GM19351 (cell line): ENCODE measurements at regions not wholly inside any gene's neighbourhood (a gene's known extent, or its start where the extent isn't known, plus 50 kb on each side); places are given as distances from the start of the nearest gene placed in this dataset.
"Not testable (repeated sequence)": the region's sequence is repeated elsewhere in the genome, so short reads cannot be mapped to it uniquely, and the experiment has no call there.

Experiments used
- ATAC-seq: cut with Tn5 transposase; IDR thresholded peaks from one replicate; pipeline ENCODE4 v1.9.1; 2021; ENCODE audit warnings: mild to moderate bottlenecking, moderate library complexity; ENCODE audit not compliant: unreplicated experiment

DNA sequence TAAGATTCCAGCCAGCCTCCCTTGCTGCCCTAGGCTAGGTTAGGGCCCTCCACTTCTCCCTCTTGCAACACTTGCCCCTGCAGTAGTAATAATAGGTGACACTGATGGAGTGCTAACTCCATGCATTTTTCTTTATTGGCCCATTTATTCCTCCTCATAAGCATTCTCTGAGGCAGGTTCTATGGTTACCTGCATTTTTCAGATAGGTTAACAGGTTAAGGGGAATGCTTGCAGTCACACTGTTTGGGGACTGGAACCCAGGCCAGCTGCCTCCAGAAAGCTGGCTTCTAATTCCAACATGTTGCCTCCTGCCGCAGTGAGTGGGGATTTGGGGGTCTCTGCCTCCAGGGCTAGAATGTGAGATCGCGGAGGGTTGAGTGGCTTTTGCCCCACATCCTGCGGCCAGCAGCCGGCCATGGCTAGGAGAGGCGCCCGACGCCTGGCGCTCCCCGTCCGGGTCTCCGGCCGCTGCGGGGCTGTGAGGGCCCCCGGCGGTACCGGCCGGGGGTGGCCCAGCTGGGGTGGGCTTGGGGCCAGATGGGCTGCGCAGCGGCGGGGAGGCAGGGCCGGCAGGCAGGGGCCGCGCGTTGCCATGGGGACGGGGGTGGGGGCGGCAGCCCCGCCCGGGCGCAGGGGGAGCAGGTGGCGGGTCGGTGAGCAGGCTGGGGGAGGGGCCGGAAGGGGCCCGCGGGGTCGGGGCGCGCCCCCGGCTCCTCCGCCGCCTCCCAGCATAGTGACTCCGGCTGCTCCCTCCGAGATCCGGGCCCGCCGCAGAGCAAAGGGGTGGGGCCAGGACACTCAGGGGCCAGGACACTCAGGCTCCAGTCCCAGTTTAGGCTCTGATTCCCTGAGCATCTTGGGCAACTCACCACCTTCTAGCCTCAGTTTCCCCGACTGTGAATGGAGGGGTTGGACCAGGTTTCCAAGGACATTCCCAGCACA, 68.4 kb upstream of the SSBP3 start:
- no peak for ATAC-seq

DNA sequence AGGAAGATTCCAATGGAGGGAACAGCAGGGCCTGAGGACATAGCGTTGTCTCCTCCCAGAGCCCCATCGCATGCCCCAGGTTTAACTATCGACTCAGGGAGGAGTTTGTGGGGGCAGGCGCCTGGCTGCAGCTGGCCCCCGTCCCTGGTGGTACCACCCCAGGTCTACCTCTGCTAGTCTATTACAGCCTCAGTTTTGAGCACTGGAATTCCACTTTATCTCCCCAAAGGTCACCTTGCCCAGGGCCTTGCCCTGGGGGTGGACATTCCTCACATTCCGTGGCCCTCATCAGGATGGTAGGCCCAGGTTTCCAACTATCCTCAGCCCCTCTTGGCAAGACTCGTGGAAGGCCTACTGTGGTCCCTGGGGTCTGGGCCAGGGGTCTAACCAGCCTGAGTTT, 65.4 kb upstream of the SSBP3 start:
- ATAC-seq: no peak

DNA sequence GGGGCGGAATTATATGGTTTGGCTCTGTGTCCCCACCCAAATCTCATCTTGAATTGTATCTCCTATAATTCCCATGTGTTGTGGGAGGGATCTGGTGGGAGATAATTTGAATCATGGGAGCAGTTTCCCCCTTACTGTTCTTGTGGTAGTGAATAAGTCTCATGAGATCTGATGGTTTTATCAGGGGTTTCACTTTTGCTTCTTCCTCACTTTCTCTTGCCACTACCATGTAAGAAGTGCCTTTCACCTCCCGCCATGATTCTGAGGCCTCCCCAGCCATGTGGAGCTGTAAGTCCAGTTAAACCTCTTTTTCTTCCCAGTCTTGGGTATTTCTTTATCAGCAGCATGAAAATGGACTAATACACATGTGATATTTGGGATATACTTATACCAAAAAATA, 63.2 kb upstream of the SSBP3 start:
- not testable (repeated sequence) for ATAC-seq

DNA sequence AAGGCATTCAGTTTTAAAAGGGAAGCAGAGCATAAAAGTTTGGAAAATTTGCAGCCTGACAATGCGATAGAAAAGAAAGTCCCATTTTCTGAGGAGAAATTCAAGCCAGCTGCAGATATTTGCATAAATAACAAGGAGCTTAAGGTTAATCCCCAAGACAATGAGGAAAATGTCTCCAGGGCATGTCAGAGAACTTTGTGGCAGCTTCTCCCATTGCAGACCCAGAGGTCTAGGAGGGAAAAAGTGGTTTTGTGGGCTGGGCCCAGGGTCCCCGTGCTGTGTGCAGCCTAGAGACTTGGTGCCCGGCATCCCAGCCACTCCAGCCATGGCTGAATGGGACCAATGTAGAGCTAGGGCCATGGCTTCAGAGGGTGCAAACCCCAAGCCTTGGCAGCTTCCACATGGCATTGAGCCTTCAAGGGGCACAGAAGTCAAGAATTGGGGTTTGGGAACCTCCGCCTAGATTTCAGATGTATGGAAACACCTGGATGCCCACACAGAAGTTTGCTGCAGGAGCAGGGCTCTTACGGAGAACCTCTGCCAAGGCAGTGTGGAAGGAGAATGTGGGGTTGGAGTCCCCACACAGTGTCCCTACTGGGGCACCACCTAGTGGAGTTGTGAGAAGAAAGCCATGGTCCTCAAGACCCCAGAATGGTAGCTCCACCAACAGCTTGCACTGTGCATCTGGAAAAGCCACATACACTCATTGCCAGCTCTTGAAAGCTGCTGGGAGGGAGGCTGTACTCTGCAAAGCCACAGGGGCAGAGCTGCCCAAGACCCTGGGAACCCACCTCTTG, 62.3 kb upstream of the SSBP3 start:
- not testable (repeated sequence) for ATAC-seq

DNA sequence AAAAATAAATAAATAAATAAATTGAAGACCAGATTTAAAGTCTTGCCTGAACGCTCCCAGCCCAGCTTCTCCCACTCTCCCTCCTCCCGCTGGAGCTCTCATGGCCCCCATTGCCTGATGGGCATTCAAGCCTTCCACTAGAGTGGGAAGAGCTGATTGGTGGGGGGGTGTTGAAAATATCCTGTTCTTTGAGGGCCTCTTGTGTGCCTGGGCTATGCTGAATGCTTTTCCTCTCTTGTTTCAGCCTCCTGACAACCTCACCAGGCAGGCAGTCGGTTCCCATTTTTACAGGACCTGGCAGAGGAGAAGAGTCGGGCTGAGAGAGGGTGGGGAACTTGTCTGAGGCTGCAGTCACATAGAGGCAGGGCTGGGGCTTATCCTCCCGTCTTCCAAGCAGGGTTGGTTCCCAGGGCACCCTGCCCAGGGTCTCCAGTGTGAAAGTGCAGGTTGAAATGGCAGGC, 59.2 kb upstream of the SSBP3 start:
- ATAC-seq: no peak

DNA sequence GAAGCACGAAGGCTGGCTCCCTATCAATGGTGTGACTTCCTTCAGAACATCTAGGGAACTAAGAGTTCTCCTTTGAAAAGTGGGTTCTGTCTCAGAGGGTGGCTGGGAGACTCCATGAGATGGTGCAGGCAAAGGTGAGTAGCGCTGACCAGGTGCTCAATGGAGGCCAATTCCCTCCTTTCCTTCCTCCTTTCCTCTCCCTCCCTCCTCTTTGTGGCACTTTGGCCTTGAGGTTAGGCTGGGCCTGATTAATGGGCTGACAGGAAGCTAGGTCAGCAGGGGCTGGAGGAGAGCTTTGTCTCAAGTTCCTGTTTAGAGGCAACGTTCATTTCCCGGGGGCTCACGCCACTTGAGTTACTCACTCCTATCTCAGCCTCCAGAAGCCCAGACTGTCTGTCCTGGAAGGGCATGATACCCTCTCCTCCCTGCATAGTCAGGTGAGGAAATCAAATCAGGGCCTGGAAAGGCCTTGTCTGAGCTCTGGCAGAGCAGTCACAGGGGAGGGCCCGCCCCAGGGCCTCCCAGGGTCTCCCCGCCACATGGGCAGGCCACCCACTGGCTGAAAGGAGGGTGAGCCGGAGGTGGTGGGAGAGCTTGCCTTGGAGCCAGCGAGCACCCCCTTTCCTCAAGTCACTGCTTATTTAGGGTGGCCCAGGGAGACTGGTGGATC, 58.4 kb upstream of the SSBP3 start:
- ATAC-seq: no peak

DNA sequence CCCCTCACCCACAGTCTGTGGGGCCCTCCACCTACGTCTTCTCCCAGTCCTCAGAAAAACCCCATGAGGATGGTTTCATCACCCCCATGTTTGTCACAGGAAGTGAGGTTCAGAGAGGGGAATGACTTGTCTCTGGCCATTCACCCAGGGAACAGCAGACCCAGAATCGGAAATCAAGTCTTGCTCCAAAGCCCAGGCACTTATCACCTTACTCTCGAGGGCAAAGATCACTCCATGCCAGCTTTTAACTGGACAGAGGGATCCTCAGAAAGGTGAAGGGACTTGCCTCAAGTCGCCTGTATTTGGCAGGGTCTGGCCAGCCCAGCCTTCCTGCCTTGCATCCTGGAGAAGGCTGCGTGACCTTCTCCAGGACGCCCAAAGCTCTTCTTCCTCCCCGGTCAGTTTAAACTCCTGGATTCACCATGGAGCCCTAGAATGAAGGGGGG, 57.9 kb upstream of the SSBP3 start:
- no peak for ATAC-seq

DNA sequence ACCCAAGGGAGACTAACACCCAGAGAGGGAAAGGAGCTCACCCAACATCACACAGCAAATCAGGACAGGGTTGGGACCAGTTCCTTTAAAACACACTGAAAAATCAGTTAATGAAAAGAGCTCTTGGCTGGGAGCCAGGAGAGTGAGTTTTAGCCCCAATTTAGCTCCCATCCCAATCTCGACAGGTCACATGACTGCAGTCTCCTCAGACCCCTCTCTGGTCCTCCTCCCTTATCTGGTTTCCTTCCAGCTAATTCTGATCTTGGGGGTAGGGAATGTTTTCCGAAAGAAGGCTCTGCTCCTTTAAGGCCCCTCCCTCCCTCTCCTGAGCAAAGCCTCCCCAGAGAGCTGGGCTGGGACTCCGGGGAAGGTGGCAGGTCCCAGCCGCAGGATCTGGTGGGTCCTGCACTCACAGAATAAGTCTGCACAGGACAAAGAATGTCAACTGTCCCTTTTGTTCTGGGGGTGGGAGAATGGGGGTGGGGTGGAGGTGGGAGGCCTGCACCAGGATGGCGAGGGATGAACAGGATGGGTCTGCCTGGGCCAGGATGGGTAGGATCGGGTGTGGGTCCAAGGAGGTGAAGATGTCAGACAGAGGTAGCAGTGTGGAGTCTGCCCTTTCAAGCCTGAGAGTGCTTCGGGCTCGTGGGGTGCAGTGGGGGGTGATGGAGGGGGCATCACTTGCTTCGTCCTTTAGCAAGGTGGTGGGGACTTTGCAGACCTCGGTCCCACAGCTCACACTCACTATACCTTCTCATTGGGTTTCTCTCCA, 57.3 kb upstream of the SSBP3 start:
- no peak for ATAC-seq

DNA sequence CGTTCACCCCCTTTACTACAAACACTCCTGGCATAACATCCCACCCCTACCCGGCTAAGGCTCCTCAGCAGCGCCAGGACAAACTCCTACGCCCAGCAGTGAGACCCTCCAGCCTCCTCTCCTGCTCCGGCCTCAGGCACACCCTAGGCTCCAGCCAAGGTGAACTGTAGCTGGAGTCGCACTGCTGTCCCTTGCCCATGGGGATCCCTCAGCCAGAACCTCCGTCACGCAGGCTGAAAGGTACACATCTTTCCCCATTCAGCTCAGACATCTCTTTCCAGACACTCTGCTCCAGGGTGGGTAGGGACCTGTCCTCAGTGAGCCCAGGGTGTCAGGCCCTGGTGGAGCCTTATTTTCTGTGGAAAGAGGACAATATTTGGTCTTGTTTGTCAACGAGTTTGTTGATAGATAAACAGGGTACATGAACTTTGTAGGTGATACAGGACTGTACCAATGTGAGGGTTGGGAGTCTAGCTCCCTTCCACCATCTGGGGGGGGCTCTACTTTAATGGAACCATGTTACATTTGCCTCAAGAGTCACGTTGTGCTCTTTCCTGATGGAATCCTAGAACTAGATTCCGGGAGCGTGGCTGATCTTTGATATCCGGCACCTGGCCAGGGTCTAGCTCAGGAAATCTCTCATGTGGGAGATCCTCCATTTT, 56.5 kb upstream of the SSBP3 start:
- ATAC-seq: no peak

DNA sequence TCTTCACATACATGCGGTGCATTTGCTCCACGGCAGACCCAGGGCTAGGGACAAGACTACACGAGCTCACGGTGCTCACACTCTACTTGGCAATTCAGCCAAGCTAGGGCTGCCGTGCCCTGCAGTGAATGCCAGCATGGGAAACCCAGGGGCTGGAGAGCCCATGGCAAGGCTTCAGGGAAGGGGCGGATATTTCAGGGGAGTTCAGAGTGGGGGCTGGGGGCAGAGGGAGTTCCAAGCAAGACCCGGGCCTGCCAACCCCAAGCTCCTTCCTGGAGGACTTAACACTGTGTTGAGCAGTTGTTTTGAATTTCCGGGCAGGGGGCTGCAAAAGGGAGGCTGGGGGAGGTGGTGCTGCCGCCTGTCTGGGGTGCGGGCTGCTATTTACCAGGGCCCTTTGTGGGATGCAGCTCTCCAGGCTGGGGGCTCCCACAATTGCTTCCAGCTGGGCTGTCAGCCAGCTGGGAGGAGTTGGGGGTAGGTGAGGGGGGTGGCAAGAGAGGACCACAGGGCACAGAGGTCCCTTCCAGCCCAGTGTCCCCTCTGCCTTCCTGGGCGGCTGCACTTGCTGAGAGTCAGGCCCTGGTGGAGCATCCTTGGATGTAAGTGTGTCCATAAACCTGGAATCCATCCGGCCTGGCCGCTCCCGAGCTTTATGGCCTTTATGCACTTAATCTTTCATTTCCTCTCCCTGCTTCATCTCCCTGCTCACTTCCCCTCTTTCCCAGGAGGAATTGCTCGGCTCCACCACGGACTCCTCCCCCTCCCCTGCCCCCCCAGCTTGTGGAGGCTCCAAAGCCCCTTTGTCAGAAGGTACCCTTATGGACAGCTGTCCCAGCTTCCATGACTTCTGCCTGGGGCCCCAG, 55.8 kb upstream of the SSBP3 start:
- no peak for ATAC-seq

DNA sequence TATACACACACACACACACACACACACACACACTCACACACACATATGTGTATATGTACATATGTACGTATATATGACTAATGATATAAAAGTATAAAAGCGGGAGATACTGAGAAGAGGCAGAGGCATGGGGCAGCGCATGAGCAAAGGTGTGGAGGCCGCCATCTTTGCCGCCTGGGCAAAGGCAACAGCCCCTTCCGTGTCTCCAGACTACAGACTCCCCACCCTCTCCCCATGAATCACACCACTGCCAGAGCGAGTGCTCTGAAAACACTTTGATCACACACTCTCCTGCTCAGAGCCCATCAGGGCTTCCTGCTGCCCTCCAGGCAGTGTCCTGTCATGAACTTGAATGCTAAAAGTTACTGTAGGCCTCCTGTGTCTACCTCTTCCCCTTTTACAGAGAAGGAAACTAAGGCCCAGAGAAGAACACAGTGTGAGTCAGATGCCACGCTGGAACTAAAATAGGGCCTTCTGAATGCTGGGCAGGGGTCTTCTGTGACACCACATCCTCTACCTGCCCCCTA, 54.7 kb upstream of the SSBP3 start:
- ATAC-seq: no peak

DNA sequence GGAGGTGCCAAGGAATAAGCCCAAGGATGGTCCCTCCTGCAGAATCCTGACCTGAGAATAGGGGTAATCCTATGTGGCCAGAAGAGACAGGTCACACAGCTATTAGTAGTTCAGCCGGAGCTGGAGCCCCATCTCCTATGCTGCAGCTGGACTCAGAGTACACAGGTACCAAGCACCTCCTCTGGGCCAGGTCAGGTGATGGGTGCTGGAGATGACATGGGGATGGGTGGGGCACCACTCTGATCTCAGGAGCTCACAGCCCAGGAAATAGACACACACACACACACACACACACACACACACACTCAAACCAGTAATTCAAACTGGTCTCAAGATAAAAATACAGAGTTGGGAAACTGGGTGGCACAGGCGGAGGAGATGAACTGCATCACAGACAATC, 54.2 kb upstream of the SSBP3 start:
- ATAC-seq: no peak

DNA sequence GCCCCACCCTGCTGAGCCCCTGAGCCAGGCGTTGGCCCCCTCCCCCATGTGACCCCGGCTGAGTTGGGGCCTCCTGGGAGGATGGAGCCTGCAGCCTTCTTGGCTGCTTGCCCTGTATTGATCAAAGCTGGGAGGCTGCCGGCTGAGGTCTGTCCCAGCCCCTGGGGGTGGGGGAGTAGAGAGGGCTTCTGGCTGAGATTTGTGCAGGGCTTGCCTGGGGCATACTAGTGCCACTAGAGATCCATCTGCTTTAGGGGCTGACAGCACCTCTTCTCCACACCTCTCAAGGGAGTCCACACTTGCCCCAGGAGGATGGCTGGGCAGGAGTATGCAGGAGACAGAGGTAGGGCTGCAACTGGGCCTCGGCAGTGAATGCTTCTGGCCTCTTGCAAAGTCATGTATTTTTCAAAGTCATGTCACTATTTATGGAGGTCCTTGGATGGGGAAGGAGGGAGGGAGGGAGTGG, 53.6 kb upstream of the SSBP3 start:
- no peak for ATAC-seq

DNA sequence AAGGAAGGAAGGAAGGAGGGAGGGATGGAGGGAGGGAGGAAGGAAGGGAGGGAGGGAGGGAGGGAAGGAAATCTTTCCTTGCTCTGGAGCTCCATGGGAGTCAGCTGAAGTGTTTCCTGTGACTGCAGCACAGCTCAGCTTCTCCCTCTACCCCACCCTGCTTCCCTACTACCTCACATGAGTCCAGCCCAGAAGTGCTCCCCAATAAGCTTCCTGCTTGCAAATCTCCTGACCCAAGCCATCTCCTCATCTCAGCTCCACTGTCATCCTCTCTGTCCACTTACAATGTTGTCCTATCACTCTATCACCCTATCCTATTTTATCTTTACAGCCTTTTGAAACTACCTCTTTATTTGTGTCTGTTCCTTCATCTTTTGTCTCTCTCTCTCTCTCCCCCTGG, 52.9 kb upstream of the SSBP3 start:
- ATAC-seq: no peak

DNA sequence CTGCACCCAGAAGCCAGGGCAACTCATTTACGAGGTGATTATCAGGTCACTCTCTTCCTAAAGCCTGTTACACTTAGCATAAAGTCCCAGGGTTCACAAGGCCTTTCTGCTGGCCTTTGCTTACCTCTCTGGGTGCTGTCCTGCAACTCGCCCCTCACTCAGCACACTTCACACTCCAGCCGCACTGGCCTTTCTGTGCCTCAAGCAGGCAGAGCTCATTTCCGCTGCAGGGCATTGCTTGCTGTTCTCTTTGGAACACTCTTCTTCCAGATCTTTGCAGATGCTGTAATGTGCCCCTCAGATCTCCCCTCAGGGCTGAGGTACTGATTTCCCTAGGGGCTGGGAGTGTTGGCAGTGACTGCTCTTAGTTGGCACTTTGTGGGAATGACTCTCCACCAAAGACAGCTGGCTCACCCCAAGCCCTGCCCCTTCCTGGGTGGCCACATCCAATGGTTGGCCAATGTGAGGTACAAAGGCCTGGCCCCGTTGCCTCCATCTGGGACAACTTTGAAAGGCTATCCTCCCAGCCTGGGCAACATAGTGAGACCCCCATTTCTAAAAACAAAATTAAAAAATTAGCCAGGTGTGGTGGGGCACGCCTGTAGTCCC, 50.8 kb upstream of the SSBP3 start:
- ATAC-seq: no peak

DNA sequence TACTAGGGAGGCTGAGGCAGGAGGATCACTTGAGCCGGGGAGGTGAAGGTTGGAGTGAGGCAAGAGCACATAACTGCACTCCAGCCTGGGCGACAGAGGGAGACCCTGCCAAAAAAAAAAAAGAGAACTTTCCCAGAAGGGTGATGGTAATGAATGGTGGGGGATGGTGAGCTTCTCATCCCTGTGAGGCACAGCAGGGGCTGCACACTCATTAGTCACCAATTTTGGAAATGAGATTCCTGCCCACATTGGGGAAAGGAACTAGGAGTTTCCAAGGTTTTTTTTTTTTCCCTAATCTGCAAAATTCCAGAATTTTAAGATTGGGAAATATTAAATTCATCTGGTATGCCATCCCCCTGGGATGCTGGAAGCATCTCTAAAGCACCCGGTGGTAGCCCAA, 50.2 kb upstream of the SSBP3 start:
- ATAC-seq: no peak
